BLaER1 (cell line): ENCODE measurements at regions not wholly inside any gene's neighbourhood (a gene's known extent, or its start where the extent isn't known, plus 50 kb on each side); places are given as distances from the start of the nearest gene placed in this dataset.
"Not testable (repeated sequence)": the region's sequence is repeated elsewhere in the genome, so short reads cannot be mapped to it uniquely, and the experiment has no call there.

Experiments used
- H3K27ac ChIP-seq: shearing (Covaris generic); formaldehyde crosslinking; 2 replicates; pipeline ENCODE4 v1.8.1; 2022
- H3K27me3 ChIP-seq: shearing (Covaris generic); formaldehyde crosslinking; 2 replicates; pipeline ENCODE4 v1.8.1; 2022
- H3K36me3 ChIP-seq: shearing (Covaris generic); formaldehyde crosslinking; 2 replicates; pipeline ENCODE4 v1.8.1; 2022
- H3K4me1 ChIP-seq: shearing (Covaris generic); formaldehyde crosslinking; 2 replicates; pipeline ENCODE4 v1.8.1; 2022
- H3K4me2 ChIP-seq: shearing (Covaris generic); formaldehyde crosslinking; 2 replicates; pipeline ENCODE4 v1.8.1; 2022
- H3K4me3 ChIP-seq: shearing (Covaris generic); formaldehyde crosslinking; 2 replicates; pipeline ENCODE4 v1.8.1; 2022
- H3K9ac ChIP-seq: shearing (Covaris generic); formaldehyde crosslinking; 2 replicates; pipeline ENCODE4 v1.8.1; 2022
- H3K9me3 ChIP-seq: shearing (Covaris generic); formaldehyde crosslinking; 2 replicates; pipeline ENCODE4 v1.8.1; 2022
- H4K20me1 ChIP-seq: shearing (Covaris generic); formaldehyde crosslinking; 2 replicates; pipeline ENCODE4 v1.8.1; 2022
- Cebpa-rat ChIP-seq: shearing (Covaris generic); IDR thresholded peaks from 2 replicates; pipeline ENCODE4 v1.8.1; 2022

- Histone ChIP-seq H3K9ac (no peak overlapping the region), H3K4me2 (peak overlapping the region; percentile 51), H3K36me3 (no peaks in the 10 kb centered on the region), H3K27me3 (no peaks in the 10 kb centered on the region), H3K4me3 (no peak overlapping the region), H4K20me1 (no peaks in the 10 kb centered on the region), H3K9me3 (no peaks in the 10 kb centered on the region), H3K27ac (peak overlapping the region; percentile 54; the same call in 1 of the 2 replicates), H3K4me1 (peaks cover 51% of the 10 kb centered on the region)
- no peak for TF ChIP-seq Cebpa-rat
These were observed 68.4 kb upstream of the SRRM3 start for GRCh38 chr7:76133164-76133775.

- peak overlapping the region; percentile 54; the same call in 1 of the 2 replicates for H3K27ac ChIP-seq
- TF ChIP-seq Cebpa-rat, result no peak
- no peaks in the 10 kb centered on the region for H3K9me3 ChIP-seq
- H3K36me3 ChIP-seq, result no peaks in the 10 kb centered on the region
- no peak overlapping the region for H3K9ac ChIP-seq
- peaks cover 57% of the 10 kb centered on the region for H3K4me1 ChIP-seq
- no peaks in the 10 kb centered on the region for H4K20me1 ChIP-seq
- no peak overlapping the region for H3K4me3 ChIP-seq
- peak overlapping the region; percentile 51 for H3K4me2 ChIP-seq
- no peaks in the 10 kb centered on the region for H3K27me3 ChIP-seq
These were observed 67.9 kb upstream of the SRRM3 start for GRCh38 chr7:76133839-76134238.

- H4K20me1 ChIP-seq, H3K4me2 ChIP-seq, H3K9ac ChIP-seq, H3K4me3 ChIP-seq, H3K36me3 ChIP-seq, H3K9me3 ChIP-seq, H3K27ac ChIP-seq, H3K27me3 ChIP-seq: not testable (repeated sequence)
- H3K4me1 ChIP-seq, result peaks cover 67% of the 10 kb centered on the region
These were observed 66.4 kb upstream of the SRRM3 start for GRCh38 chr7:76135263-76135662.

DNA sequence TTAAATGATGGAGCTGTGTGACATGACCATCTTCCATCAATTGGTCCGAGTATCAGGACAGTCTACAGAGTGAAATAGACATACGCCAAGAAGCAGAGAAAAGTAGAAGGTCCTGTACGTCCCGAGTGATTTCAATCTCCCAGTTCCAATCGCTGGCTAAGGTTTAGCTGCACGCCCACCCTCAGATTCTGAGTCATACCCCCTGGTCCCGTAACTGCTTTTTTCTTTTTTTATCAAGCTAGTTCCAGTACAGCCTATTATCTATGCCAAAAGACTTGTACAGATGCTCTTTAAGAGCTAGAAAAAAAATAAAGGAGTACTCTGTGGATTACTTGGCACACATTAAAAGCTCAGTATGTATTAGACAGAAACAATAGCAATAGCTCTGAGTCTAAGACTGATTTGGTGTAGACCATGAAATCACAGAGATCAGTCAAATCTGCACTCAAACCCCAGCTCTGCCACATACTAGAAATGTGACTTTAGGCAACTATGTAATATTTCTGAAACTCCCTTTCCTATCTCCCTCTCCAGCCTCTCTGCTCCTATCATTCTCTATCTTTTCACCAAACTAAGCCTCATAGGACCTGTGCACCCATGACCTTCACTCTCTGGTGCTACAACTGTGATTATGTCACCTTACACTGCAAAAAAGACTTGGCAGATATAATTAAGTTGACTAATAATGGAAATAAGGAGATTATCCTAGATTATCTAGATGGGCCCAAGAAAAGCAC, 63.0 kb upstream of the SRRM3 start:
- not testable (repeated sequence) for H3K36me3 ChIP-seq, H3K27me3 ChIP-seq, H3K27ac ChIP-seq, H3K9me3 ChIP-seq, H3K4me3 ChIP-seq, H3K9ac ChIP-seq, H4K20me1 ChIP-seq
- H3K4me2 ChIP-seq, result 0 out of 2 replicates have a peak overlapping the region, but pooled peaks have one; percentile 4
- H3K4me1 ChIP-seq, result peaks cover 54% of the 10 kb centered on the region

GRCh38 chr7:76139670-76140069, 62.0 kb upstream of the SRRM3 start:
- Histone ChIP-seq H3K4me1 (peaks cover 54% of the 10 kb centered on the region), H4K20me1 (no peaks in the 10 kb centered on the region), H3K9me3 (no peaks in the 10 kb centered on the region; the same call in 1 of the 2 replicates), H3K27me3 (no peaks in the 10 kb centered on the region), H3K9ac (no peak overlapping the region), H3K27ac (no peak overlapping the region), H3K4me3 (no peak overlapping the region), H3K4me2 (0 out of 2 replicates have a peak overlapping the region, but pooled peaks have one; percentile 4), H3K36me3 (no peaks in the 10 kb centered on the region)
- no peak for TF ChIP-seq Cebpa-rat

- H3K9me3 ChIP-seq, H4K20me1 ChIP-seq, H3K4me3 ChIP-seq, H3K27me3 ChIP-seq, H3K36me3 ChIP-seq, H3K27ac ChIP-seq, H3K4me2 ChIP-seq, H3K9ac ChIP-seq: not testable (repeated sequence)
- peaks cover 60% of the 10 kb centered on the region for H3K4me1 ChIP-seq
These were observed 61.4 kb upstream of the SRRM3 start for GRCh38 chr7:76140259-76140658.

- Histone ChIP-seq H3K4me2 (peak overlapping the region; percentile 40), H3K27ac (0 out of 2 replicates have a peak overlapping the region, but pooled peaks have one; percentile 7), H3K9ac (no peak overlapping the region), H3K4me3 (no peak overlapping the region), H4K20me1 (no peaks in the 10 kb centered on the region), H3K9me3 (no peaks in the 10 kb centered on the region; the same call in 1 of the 2 replicates), H3K4me1 (peaks cover 49% of the 10 kb centered on the region), H3K27me3 (no peaks in the 10 kb centered on the region), H3K36me3 (no peaks in the 10 kb centered on the region)
- TF ChIP-seq Cebpa-rat, result no peak
These were observed 58.8 kb upstream of the SRRM3 start for GRCh38 chr7:76142861-76143260.

DNA sequence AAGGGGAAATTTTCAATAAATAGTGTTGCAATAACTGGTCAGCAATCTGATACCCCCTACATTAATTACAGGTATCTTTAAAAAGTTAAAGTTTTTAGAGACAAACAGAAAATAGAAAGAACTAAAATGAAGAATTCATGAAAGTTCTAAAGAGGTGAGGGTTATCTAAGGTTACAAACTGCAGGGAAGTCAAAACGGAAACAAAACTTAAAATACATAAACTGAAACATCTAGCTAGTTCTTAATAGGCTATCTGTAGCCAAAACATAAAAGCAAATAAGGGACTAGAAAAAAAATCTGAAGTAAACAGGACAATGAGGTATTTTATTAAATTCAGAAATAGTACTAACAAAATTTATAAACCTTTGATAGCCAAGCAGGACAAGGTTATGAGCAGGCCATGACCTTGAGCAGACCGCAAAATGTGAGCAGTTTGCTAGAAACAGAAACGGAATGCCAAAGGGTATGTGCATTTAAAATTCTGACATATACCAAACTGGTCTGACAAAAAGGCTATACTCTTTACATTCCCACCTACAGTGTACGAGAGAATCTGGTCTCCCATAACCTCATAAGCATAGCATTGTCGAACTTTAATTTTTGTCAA, 56.9 kb upstream of the SRRM3 start:
- H3K4me1 ChIP-seq, result peaks cover 30% of the 10 kb centered on the region
- H3K36me3 ChIP-seq, H3K4me3 ChIP-seq, H3K9ac ChIP-seq, H3K27me3 ChIP-seq, H3K9me3 ChIP-seq, H4K20me1 ChIP-seq, H3K27ac ChIP-seq: not testable (repeated sequence)
- H3K4me2 ChIP-seq, result peak overlapping the region; percentile 28

- Histone ChIP-seq H3K4me1 (peaks cover 26% of the 10 kb centered on the region), H3K9ac (no peak overlapping the region), H3K36me3 (no peaks in the 10 kb centered on the region), H3K4me3 (no peak overlapping the region), H3K9me3 (no peaks in the 10 kb centered on the region), H3K27me3 (no peaks in the 10 kb centered on the region), H3K27ac (no peak overlapping the region), H3K4me2 (no peak overlapping the region), H4K20me1 (no peaks in the 10 kb centered on the region)
- no peak for TF ChIP-seq Cebpa-rat
These were observed 55.3 kb upstream of the SRRM3 start for GRCh38 chr7:76146374-76146773.

DNA sequence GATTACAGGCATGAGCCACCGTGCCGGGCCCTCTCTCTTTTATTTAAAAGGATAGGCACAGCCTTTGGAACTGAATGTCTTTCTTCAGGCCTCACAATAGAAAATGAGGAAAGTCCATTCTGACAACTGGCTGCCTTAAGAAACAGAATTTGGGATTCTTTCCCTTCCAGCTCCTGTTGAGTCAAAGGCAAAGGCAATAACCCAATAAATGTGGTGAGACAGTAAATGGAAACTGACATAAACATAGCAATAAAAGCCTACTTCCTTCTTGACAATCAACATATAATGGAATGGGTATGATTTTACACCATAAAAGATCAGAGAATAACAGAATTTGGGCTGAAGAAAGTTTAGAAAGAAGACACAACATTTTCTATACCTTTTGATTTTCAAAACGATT, 52.7 kb upstream of the SRRM3 start:
- H3K4me1 ChIP-seq, result peaks cover 13% of the 10 kb centered on the region
- H3K4me2 ChIP-seq, H3K9ac ChIP-seq, H3K27ac ChIP-seq, H3K9me3 ChIP-seq, H3K4me3 ChIP-seq, H3K27me3 ChIP-seq, H4K20me1 ChIP-seq, H3K36me3 ChIP-seq: not testable (repeated sequence)
